ENCODE measurements at regions not wholly inside any gene's neighbourhood (a gene's known extent, or its start where the extent isn't known, plus 50 kb on each side); places are given as distances from the start of the nearest gene placed in this dataset.

DNA sequence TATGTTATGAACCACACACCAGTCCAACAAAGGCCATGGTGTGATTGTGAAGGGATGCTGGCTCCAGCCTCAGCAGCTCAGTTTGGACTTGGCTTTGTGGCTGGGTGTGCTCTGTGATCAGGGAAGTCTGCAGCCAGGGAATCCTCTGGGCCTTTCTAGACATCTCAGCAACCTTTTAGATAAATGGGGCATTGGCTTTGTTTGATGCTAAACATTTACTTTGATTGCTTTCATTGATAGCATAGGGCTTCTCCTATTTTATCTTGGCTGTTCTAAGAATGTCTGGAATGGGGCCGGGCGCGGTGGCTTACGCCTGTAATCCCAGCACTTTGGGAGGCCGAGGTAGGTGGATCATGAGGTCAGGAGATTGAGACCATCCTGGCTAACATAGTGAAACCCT is 104.5 kb downstream of the VAPA start:
- no peak overlapping the region for H3K4me2 ChIP-seq (ENCODE audit: low read depth, low read length, poor library complexity, severe bottlenecking)
- no peaks in the 10 kb centered on the region for H3K9me3 ChIP-seq (ENCODE audit: insufficient read depth, low read depth, low read length)
- H3K9ac ChIP-seq (ENCODE audit: low read depth, low read length, poor library complexity, severe bottlenecking) = no peak overlapping the region
- peaks cover 23% of the 10 kb centered on the region for H3K4me1 ChIP-seq (ENCODE audit: insufficient read depth, low read length, poor library complexity, severe bottlenecking)
- H3K4me3 ChIP-seq (ENCODE audit: low read length, poor library complexity, severe bottlenecking) = no peak overlapping the region
- H3K36me3 ChIP-seq (ENCODE audit: insufficient read depth, low read length) = no peaks in the 10 kb centered on the region
- H3K79me2 ChIP-seq (ENCODE audit: insufficient read depth, low read length) = no peaks in the 10 kb centered on the region
- H3F3A ChIP-seq (ENCODE audit: low read depth) = no peaks in the 10 kb centered on the region
- H2AFZ ChIP-seq (ENCODE audit: low read length) = no peak overlapping the region
- TF ChIP-seq, protein P1, sequence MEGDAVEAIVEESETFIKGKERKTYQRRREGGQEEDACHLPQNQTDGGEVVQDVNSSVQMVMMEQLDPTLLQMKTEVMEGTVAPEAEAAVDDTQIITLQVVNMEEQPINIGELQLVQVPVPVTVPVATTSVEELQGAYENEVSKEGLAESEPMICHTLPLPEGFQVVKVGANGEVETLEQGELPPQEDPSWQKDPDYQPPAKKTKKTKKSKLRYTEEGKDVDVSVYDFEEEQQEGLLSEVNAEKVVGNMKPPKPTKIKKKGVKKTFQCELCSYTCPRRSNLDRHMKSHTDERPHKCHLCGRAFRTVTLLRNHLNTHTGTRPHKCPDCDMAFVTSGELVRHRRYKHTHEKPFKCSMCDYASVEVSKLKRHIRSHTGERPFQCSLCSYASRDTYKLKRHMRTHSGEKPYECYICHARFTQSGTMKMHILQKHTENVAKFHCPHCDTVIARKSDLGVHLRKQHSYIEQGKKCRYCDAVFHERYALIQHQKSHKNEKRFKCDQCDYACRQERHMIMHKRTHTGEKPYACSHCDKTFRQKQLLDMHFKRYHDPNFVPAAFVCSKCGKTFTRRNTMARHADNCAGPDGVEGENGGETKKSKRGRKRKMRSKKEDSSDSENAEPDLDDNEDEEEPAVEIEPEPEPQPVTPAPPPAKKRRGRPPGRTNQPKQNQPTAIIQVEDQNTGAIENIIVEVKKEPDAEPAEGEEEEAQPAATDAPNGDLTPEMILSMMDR (conservative IDR thresholded peaks at IDR 0.05; ENCODE audit: low read length) = no peak
- no peak for TF ChIP-seq EZH2phosphoT487 (IDR thresholded peaks at IDR 0.05; ENCODE audit: borderline replicate concordance)
- no peaks in the 10 kb centered on the region for H3K27me3 ChIP-seq (ENCODE audit: insufficient read depth, low read length, poor library complexity, severe bottlenecking)
- no peaks in the 10 kb centered on the region for H4K20me1 ChIP-seq (ENCODE audit: insufficient read depth, low read length, poor library complexity, severe bottlenecking)
- no peaks in the 10 kb centered on the region for H3K9me2 ChIP-seq (replicated peaks; ENCODE audit: low read depth, low read length)

DNA sequence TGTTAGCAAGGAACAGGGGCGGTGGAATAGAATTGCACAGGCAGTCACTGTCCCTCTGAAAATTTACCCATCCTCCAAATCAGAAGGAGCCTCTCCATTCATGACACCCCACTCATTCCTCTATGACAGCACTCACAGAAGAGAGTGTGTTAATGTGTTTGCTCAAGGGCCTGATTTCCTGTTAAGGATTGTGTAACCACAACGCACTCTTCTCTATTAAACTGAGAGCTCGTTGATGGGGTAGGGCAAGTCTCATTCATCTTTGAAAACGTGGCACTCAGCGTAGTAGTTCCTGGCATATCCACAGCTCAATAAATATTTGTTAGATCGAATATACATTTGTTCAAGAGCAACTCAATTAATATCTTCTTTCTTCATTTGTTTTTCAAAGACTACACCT is 106.4 kb downstream of the VAPA start:
- Histone ChIP-seq H2AFZ (ENCODE audit: low read length) (no peak overlapping the region), H3K4me1 (ENCODE audit: insufficient read depth, low read length, poor library complexity, severe bottlenecking) (peaks cover 23% of the 10 kb centered on the region), H3K9ac (ENCODE audit: low read depth, low read length, poor library complexity, severe bottlenecking) (no peak overlapping the region), H3K4me3 (ENCODE audit: low read length, poor library complexity, severe bottlenecking) (no peak overlapping the region), H3K9me3 (ENCODE audit: insufficient read depth, low read depth, low read length) (no peaks in the 10 kb centered on the region), H3K36me3 (ENCODE audit: insufficient read depth, low read length) (no peaks in the 10 kb centered on the region), H4K20me1 (ENCODE audit: insufficient read depth, low read length, poor library complexity, severe bottlenecking) (no peaks in the 10 kb centered on the region), H3K9me2 (replicated peaks; ENCODE audit: low read depth, low read length) (no peaks in the 10 kb centered on the region), H3K79me2 (ENCODE audit: insufficient read depth, low read length) (no peaks in the 10 kb centered on the region), H3F3A (ENCODE audit: low read depth) (no peaks in the 10 kb centered on the region), H3K4me2 (ENCODE audit: low read depth, low read length, poor library complexity, severe bottlenecking) (no peak overlapping the region), H3K27me3 (ENCODE audit: insufficient read depth, low read length, poor library complexity, severe bottlenecking) (no peaks in the 10 kb centered on the region)
- TF ChIP-seq EZH2phosphoT487 (IDR thresholded peaks at IDR 0.05; ENCODE audit: borderline replicate concordance) = no peak
- TF ChIP-seq, protein P1 (conservative IDR thresholded peaks at IDR 0.05; ENCODE audit: low read length) = no peak

DNA sequence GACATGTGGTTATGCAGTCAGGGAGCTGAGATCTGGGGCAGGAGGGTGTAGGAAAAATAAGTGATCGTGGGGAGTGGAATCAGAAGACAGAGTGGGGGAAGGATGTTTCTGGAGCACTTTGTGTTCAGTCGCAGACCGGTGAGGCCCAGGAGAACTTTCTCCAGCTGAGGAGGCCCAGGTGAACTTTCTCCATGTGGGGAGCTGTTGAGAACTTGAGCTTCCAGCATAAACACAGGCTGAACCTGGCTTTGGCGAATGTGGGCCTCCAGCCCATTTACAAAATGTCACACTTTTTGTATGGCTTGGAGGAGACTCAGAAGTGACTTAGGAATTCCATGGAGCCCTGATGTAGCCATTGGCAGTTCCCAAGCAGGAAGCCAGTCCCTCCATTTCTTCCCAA is 108.5 kb downstream of the VAPA start:
- TF ChIP-seq EZH2phosphoT487 (IDR thresholded peaks at IDR 0.05; ENCODE audit: borderline replicate concordance) = no peak
- TF ChIP-seq, protein P1 (conservative IDR thresholded peaks at IDR 0.05; ENCODE audit: low read length) = no peak
- Histone ChIP-seq H3F3A (ENCODE audit: low read depth) (no peaks in the 10 kb centered on the region), H3K9ac (ENCODE audit: low read depth, low read length, poor library complexity, severe bottlenecking) (no peak overlapping the region), H3K36me3 (ENCODE audit: insufficient read depth, low read length) (no peaks in the 10 kb centered on the region), H3K4me3 (ENCODE audit: low read length, poor library complexity, severe bottlenecking) (no peak overlapping the region), H3K27me3 (ENCODE audit: insufficient read depth, low read length, poor library complexity, severe bottlenecking) (no peaks in the 10 kb centered on the region), H2AFZ (ENCODE audit: low read length) (no peak overlapping the region), H4K20me1 (ENCODE audit: insufficient read depth, low read length, poor library complexity, severe bottlenecking) (no peaks in the 10 kb centered on the region), H3K79me2 (ENCODE audit: insufficient read depth, low read length) (no peaks in the 10 kb centered on the region), H3K9me2 (replicated peaks; ENCODE audit: low read depth, low read length) (no peaks in the 10 kb centered on the region), H3K4me2 (ENCODE audit: low read depth, low read length, poor library complexity, severe bottlenecking) (no peak overlapping the region), H3K4me1 (ENCODE audit: insufficient read depth, low read length, poor library complexity, severe bottlenecking) (peaks cover 8% of the 10 kb centered on the region), H3K9me3 (ENCODE audit: insufficient read depth, low read depth, low read length) (no peaks in the 10 kb centered on the region)
